ENCODE measurements at regions not wholly inside any gene's neighbourhood (a gene's known extent, or its start where the extent isn't known, plus 50 kb on each side); places are given as distances from the start of the nearest gene placed in this dataset.

- TF ChIP-seq JUNB (IDR thresholded peaks at IDR 0.05) (no peak), EP300 (IDR thresholded peaks at IDR 0.05) (no peak), HDAC2 (IDR thresholded peaks at IDR 0.05) (no peak), CTCF (IDR thresholded peaks at IDR 0.05) (no peak), GATA3 (IDR thresholded peaks at IDR 0.05; ENCODE audit: borderline replicate concordance) (no peak), RCOR1 (IDR thresholded peaks at IDR 0.05; ENCODE audit: low read depth, low read length) (no peak), MAZ (IDR thresholded peaks at IDR 0.05; ENCODE audit: borderline replicate concordance, low read depth, low read length) (no peak)
Observed at GRCh38 chr6:112557435-112557834, 210.3 kb downstream of the RFPL4B start.

Measured in A549 (cell line).